IPS DF 19.7 (cell line): ENCODE measurements at regions not wholly inside any gene's neighbourhood (a gene's known extent, or its start where the extent isn't known, plus 50 kb on each side); places are given as distances from the start of the nearest gene placed in this dataset.
"Not testable (repeated sequence)": the region's sequence is repeated elsewhere in the genome, so short reads cannot be mapped to it uniquely, and the experiment has no call there.

ENCODE experiments used
- DNase-seq: peaks from one replicate; pipeline ENCODE4 v3.0.0-alpha.2; 2013; ENCODE audit warnings: low read depth, low spot score

DNA sequence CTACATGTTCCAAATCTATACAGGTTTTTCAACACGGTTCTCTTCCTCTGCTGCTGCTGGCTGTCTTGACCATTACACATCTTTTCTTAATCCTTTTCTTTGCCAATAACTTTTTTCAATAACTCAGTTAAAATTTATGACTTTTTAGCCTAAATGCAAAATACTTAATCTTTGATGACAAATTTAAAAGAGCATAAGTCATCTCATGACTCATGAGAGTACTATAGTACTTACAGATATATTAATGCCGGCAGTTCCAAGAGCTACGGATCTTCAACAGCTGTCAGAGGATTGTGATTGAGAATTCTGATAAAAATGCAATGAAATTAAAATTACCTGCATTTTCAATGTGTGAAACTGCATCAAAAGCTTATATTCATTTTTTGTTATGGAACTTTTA, 105.5 kb downstream of the KPNA2 start:
- no peak for DNase-seq

- no peak for DNase-seq
Measured at GRCh38 chr17:68142595-68142994, 105.2 kb upstream of the AMZ2 start.

DNA sequence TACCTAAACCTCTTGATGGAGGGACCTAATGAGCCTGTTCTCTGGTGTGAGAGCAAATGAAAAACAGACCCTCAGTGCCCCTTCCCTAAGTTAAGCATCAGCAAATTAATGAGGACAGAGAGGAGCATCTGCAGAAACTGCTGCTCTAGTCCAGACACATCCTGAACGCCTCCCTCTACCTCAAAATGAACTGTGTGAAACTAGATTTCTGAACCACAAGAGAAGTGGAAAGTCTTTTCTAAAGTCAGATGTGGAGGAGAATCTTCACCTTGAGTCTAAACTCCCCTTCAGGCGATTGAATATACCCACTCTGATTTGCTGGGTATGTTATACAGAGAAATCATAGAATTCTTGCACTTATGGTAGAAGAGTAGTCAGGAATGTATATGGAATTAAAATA, 104.4 kb upstream of the AMZ2 start:
- DNase-seq = no peak

DNA sequence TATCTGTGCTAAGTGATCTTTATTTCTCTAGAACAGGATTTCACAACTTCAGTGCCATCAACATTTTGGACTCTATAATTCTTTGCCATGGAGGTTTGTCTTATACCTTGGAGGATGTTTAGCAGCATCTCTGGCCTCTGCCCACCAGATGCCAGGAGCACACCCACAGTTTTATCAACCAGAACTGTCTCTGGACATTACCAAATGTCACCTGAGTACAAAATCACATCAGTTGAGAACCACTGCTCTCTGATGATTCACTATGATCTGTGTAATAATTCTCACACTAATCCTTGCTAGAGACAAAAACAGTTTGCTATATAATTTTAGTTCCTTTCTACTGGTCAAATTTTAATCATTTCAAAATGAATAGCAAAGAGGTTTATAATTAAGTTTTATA, 102.8 kb upstream of the AMZ2 start:
- no peak for DNase-seq

- DNase-seq = no peak
Measured at GRCh38 chr17:68148936-68149335, 98.9 kb upstream of the AMZ2 start.

DNA sequence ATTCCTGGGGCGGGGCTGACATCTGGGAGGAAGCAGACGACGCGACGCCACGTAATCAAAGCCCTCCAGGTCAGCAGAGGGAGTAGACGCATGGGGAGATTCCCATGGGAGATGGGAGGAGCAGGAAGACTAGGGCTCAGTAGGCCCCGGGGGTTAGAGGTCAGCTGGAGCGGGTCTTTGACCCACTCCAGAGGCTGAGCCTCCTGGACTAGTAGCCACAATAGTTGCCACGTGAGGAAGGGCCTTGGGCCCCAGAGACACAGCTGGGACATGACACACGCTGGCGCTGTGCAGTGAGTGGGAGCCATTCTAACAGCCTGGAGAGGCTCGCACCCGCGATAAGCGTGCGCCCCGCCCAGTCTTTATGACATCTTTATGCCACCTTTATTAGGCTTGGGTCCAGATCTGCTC, 95.7 kb upstream of the AMZ2 start:
- DNase-seq = no peak

DNA sequence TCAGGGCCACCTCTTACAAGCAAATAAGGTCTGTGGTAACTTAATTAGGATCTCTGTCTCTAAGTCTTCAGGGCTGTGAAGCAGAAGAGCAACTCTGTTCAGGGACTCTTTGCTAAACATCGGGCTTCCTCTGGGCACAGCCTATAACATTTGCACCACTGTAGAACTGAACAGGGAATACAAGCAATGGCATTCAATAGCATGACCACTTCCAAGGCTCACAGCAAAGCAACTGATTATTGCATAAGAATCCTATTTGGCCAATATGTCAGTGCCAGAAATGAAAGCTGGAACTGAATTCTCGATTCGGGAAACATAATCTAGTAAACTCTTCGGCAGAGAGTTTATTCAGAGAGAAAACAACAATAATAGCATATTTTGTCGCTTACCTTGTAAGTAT, 92.2 kb upstream of the AMZ2 start:
- DNase-seq = no peak

DNA sequence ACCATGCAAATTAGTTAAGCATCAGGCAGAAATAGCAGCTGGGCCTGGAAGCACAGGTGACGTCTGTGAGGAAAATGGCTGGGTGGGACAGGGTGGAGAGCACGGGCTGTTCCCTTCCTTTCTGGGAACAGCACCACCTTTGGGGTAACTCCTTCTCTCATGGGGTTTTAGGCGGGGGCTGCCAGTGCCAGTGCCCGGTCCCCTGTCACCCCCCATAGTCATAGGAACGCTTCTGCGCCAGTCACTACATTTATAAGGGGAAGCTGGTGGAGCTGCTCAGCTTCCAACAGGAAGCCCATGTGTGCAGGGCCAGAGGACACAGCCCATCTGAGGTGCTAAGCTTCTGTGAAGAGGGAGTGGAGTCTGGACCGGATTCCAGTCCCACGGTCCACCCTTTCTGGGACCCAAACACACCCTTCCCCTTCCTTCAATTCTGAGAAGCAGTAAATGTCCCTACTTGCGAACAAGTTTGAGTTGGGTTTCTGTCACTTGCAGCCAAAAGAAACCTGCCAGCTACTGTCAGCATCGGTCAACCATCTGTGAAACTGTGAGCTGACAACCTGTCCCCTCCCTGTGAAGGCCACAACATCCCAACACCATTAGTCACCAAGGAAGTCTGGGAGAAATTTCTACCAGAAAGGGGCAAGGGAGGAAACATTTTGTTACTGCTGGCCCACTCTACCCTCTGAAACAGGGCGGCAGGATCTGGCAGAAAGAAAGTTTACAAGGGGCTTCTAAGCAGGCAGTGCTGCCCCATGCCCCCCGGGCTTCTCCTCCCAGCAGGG, 86.0 kb upstream of the AMZ2 start:
- DNase-seq = no peak

DNA sequence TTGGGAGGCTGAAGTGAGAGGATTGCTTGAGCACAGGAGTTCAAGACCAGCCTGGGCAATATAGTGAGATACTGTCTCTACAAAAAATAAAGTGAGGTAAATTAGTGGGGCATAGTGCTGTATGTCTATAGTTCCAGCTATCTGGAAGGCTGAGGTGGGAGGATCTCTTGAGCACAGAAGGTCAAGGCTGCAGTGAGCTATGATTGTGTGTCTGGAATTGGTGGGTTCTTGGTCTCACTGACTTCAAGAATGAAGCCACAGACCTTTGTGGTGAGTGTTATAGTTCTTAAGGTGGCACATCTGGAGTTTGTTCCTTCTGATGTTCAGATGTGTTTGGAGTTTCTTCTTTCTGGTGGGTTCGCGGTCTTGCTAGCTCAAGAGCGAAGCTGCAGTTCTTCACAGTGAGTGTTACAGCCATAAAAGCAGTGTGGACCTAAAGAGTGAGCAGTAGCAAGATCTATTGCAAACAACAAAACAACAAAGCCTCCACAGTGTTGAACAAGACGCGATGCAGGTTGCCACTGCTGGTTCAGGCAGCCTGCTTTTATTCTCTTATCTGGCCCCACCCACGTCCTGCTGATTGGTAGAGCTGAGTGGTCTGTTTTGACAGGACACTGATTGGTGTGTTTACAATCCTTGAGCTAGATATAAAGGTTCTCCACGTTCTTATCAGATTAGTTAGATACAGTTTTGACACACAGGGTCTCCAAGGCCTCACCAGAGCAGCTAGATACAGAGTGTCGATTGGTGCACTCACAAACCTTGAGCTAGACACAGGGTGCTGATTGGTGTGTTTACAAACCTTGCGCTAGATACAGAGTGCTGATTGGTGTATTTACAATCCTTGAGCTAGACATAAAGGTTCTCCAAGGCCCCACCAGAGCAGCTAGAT, 79.3 kb upstream of the AMZ2 start:
- DNase-seq = not testable (repeated sequence)

- DNase-seq = not testable (repeated sequence)
Measured at GRCh38 chr17:68169165-68169821, 78.5 kb upstream of the AMZ2 start.

- no peak for DNase-seq
Measured at GRCh38 chr17:68169840-68170239, 78.0 kb upstream of the AMZ2 start.

DNA sequence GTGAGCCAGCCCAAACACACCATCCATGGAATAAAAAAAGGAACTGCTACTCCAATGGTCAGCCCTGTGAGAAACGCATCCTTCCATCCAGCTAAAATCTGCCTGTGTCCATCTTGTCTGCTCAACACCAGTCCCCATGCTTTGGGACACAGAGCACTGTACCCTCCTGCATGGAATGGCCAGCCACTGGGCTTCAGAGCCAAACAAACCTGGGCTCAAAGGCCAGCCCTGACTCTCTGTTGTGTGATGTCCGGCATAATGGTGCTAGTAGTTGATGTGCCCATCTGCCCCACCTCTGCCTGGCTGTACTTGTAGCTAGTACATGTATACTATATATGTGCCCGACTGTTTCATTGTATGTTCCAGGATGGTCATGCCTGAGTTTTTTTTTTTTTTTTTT, 77.6 kb upstream of the AMZ2 start:
- DNase-seq = no peak

DNA sequence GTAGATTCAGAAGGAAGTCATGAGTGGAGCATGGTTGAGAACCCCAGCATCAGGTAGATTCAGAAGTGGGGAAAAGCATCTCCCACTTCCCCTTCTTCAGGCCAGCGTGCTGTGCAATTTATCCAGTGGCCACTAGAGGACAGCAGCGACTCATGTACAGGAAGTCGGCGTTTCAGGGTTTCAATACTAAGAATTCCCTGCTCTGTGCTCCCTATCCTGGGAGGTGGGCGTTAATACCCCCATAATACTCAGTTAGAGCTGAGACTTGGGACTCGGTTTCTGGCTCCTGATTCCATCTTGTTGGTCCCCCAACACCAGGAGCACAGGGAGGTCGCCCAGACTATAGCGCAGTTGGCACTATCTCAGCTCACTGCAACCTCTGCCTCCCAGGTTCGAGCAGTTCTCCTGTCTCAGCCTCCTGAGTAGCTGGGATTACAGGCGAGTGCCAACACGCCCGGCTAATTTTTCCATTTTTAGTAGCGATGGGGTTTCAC, 75.3 kb upstream of the AMZ2 start:
- DNase-seq = no peak

- no peak for DNase-seq
Measured at GRCh38 chr17:68175416-68175815, 72.4 kb upstream of the AMZ2 start.

GRCh38 chr17:68175905-68176304, 71.9 kb upstream of the AMZ2 start:
- no peak for DNase-seq

GRCh38 chr17:68176718-68177117, 71.1 kb upstream of the AMZ2 start:
- DNase-seq = no peak

- no peak for DNase-seq
Measured at GRCh38 chr17:68178831-68179230, 69.0 kb upstream of the AMZ2 start.

DNA sequence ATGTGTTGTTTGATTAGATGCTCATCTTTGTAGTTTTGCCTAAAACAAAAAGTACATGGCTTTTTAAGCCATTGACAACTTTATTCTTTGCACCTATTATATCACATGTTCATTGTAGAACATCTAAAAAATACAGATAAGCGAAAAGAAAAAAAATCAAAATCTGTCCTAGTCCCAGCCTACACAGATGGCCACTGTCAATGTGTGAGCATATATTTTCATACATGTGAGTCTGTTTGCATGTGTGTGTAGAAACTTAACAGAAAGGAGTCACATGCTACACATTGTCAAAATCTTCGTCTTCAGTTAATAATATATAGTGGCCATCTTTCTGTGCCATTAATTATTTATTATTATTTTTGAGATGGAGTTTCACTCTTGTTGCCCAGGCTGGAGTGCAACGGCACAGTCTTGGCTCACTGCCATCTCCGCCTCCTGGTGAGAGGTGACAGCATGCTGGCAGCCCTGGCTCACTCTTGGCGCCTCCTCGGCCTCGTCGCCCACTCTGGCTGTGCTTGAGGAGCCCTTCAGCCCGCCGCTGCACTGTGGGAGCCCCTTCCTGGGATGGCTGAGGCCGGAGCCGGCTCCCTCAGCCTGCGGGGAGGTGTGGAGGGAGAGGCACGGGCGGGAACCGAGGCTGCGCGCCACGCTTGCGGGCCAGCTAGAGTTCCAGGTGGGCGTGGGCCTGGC, 68.5 kb upstream of the AMZ2 start:
- no peak for DNase-seq

GRCh38 chr17:68179926-68180285, 67.9 kb upstream of the AMZ2 start:
- no peak for DNase-seq

GRCh38 chr17:68182011-68182306, 65.9 kb upstream of the AMZ2 start:
- no peak for DNase-seq

- no peak for DNase-seq
Measured at GRCh38 chr17:68182940-68183551, 64.8 kb upstream of the AMZ2 start.
